Gastroesophageal sphincter (tissue), 4 donors: ENCODE measurements at regions not wholly inside any gene's neighbourhood (a gene's known extent, or its start where the extent isn't known, plus 50 kb on each side); places are given as distances from the start of the nearest gene placed in this dataset.

Experiments
- ATAC-seq: fragments of 150-250 bp; one replicate; pipeline ENCODE4 v1.9.1; 2016; ENCODE audit warnings: mild to moderate bottlenecking, moderate library complexity
- H3K27ac ChIP-seq, 4 donors: fragments of 200-600 bp; sonication (generic) in 3 of 4; 1 replicate in 3 of 4; 2 replicates in 1 of 4; pipeline ENCODE4 v1.5.1; 2016 to 2019
- H3K27me3 ChIP-seq: fragments of 200-600 bp; sonication (generic); one replicate; pipeline ENCODE4 v1.5.1; 2019
- H3K36me3 ChIP-seq, 2 donors: fragments of 200-600 bp; sonication (generic); one replicate each; pipeline ENCODE4 v1.5.1; 2019; ENCODE audit warnings: control low read depth in 1 of 2
- H3K4me1 ChIP-seq, 3 donors: fragments of 200-600 bp; sonication (generic); 1 replicate in 2 of 3; 2 replicates in 1 of 3; pipeline ENCODE4 v1.5.1; 2016 to 2019; ENCODE audit warnings: control low read depth in 2 of 3
- H3K4me3 ChIP-seq, 2 donors: fragments of 200-600 bp; sonication (generic); one replicate each; pipeline ENCODE4 v1.5.1; 2019; ENCODE audit warnings: mild to moderate bottlenecking in 1 of 2, moderate library complexity in 1 of 2
- H3K9me3 ChIP-seq, 3 donors: fragments of 200-600 bp; sonication (generic); one replicate each; pipeline ENCODE4 v1.5.1; 2017 to 2019; ENCODE audit warnings: control low read depth in 2 of 3
- CTCF ChIP-seq, 4 experiments: fragments of 200-600 bp in 2 of 4; fragments of 450-650 bp in 2 of 4; sonication (generic) in 1 of 4; IDR thresholded peaks; one replicate each; pipeline ENCODE4 v1.5.1; 2017 to 2019; ENCODE audit warnings: antibody characterized with exemption in 4 of 4, mild to moderate bottlenecking in 2 of 4, moderate library complexity in 2 of 4
- EP300 ChIP-seq: sonication (generic); formaldehyde crosslinking; IDR thresholded peaks from one replicate; pipeline ENCODE4 v1.6.1; 2017; ENCODE audit warnings: antibody characterized with exemption, mild to moderate bottlenecking
- POLR2A ChIP-seq, 2 donors: fragments of 450-650 bp; IDR thresholded peaks; one replicate each; pipeline ENCODE4 v1.6.1; 2017; ENCODE audit warnings: antibody characterized with exemption in 2 of 2, mild to moderate bottlenecking in 2 of 2, moderate library complexity in 1 of 2
- POLR2AphosphoS5 ChIP-seq: sonication (generic); formaldehyde crosslinking; IDR thresholded peaks from one replicate; pipeline ENCODE4 v1.6.1; 2017; ENCODE audit warnings: antibody characterized with exemption
- WGBS, 2 donors: methylation state at CpG; one replicate each; pipeline ENCODE4 v1.1.5; 2018; ENCODE audit warnings: low coverage in 1 of 2; 5-methylcytosine and 5-hydroxymethylcytosine counted together

- Histone ChIP-seq H3K27me3 (no peaks in the 10 kb centered on the region), H3K4me3 (no peak overlapping the region), H3K36me3 (no peaks in the 10 kb centered on the region), H3K4me1 (peaks cover 8 to 38% (median 12%) of the 10 kb centered on the region in 3 donors), H3K9me3 (no peaks in the 10 kb centered on the region), H3K27ac (no peak overlapping the region)
- WGBS, 2 donors, result 100% methylated on average over 1 of the region's 1 CpG; no CpG with 5 or more reads in 1 of the 2 donors
- peak; percentile 22 for ATAC-seq
- TF ChIP-seq POLR2AphosphoS5, result no peak
- TF ChIP-seq CTCF (IDR thresholded peaks at IDR 0.05), result no peak
- no peak for TF ChIP-seq POLR2A (IDR thresholded peaks at IDR 0.05)
- no peak for TF ChIP-seq EP300
These were observed 73.4 kb upstream of the ETV6 start for GRCh38 chr12:11576104-11576503.

- no peak for ATAC-seq
- Histone ChIP-seq H3K27ac (peak overlapping the region in 1 of 4 donors; percentile 6), H3K36me3 (no peaks in the 10 kb centered on the region), H3K4me3 (no peak overlapping the region), H3K4me1 (peaks cover 8 to 40% (median 14%) of the 10 kb centered on the region in 3 donors), H3K9me3 (no peaks in the 10 kb centered on the region), H3K27me3 (no peaks in the 10 kb centered on the region)
- TF ChIP-seq EP300 (no peak), CTCF (IDR thresholded peaks at IDR 0.05) (no peak), POLR2A (IDR thresholded peaks at IDR 0.05) (no peak), POLR2AphosphoS5 (no peak)
- 35 to 38% methylated on average over 3 to 4 of the region's 4 CpGs for WGBS, 2 donors
These were observed 71.7 kb upstream of the ETV6 start for GRCh38 chr12:11577658-11578260.

GRCh38 chr12:11578461-11578993, 70.9 kb upstream of the ETV6 start:
- ATAC-seq, result no peak
- Histone ChIP-seq H3K27ac (no peak overlapping the region), H3K9me3 (no peaks in the 10 kb centered on the region), H3K4me3 (no peak overlapping the region), H3K36me3 (no peaks in the 10 kb centered on the region), H3K4me1 (peaks cover 8 to 40% (median 14%) of the 10 kb centered on the region in 3 donors), H3K27me3 (no peaks in the 10 kb centered on the region)
- TF ChIP-seq EP300 (no peak), POLR2A (IDR thresholded peaks at IDR 0.05) (no peak), POLR2AphosphoS5 (no peak), CTCF (IDR thresholded peaks at IDR 0.05) (no peak)
- WGBS, 2 donors, result 88 to 89% methylated on average over 3 of the region's 3 CpGs

- Histone ChIP-seq H3K4me3 (no peak overlapping the region), H3K27me3 (no peaks in the 10 kb centered on the region), H3K4me1 (peaks cover 8 to 40% (median 14%) of the 10 kb centered on the region in 3 donors), H3K36me3 (no peaks in the 10 kb centered on the region), H3K9me3 (no peaks in the 10 kb centered on the region), H3K27ac (peak overlapping the region; percentile 38 to 77 (median 65))
- WGBS, 2 donors, result 31 to 50% methylated on average over 1 to 2 of the region's 2 CpGs
- peak; percentile 81 for ATAC-seq
- TF ChIP-seq EP300 (no peak), POLR2AphosphoS5 (peak; percentile 57)
These were observed 69.2 kb upstream of the ETV6 start for GRCh38 chr12:11580125-11580751.

GRCh38 chr12:11581179-11581755, 68.2 kb upstream of the ETV6 start:
- Histone ChIP-seq H3K4me3 (no peak overlapping the region), H3K36me3 (no peaks in the 10 kb centered on the region), H3K27ac (peak overlapping the region in 2 of 4 donors; percentile 67 to 77), H3K27me3 (no peaks in the 10 kb centered on the region), H3K9me3 (no peaks in the 10 kb centered on the region), H3K4me1 (peaks cover 8 to 40% (median 14%) of the 10 kb centered on the region in 3 donors)
- TF ChIP-seq POLR2A (IDR thresholded peaks at IDR 0.05) (no peak), POLR2AphosphoS5 (no peak), CTCF (IDR thresholded peaks at IDR 0.05) (peak; percentile 50 to 71 (median 70)), EP300 (no peak)
- ATAC-seq, result no peak
- WGBS, 2 donors, result 0 to 3% methylated on average over 2 of the region's 2 CpGs
